ENCODE measurements at regions not wholly inside any gene's neighbourhood (a gene's known extent, or its start where the extent isn't known, plus 50 kb on each side); places are given as distances from the start of the nearest gene placed in this dataset.

DNA sequence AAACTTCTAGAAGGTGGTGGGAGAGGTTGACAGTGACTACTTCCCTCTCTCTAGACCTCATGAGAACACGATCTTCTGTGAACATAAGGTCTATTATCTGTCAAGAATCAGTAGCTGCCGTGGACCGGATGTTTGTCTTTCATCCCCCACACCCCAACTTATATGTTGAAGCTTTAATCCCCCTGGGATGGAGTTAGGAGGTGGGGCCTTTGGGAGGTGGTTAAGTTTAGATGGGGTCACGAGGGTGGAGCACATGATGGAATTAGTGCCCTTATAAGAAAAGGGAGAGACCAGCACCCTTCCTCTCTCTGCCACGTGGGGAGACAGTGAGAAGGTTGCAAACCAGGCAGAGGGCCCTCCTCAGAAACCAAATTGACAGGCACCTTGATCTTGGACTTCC is 409.1 kb downstream of the QKI start:
- CTCF ChIA-PET, result interaction anchor here (0.5 to 2.3 kb wide), 2 partner anchors 9 to 52 kb away, joined by 3 to 12 read pairs; no protein-coding TSS in a partner anchor
- H3K36me3 Mint-ChIP-seq (ENCODE audit: insufficient read depth, unreplicated experiment), result no peaks in the 10 kb centered on the region
- BruUV-seq (replicated peaks), result no TSS peak
- no peak for DNase-seq (ENCODE audit: unreplicated experiment)
- no peaks in the 10 kb centered on the region for H3K27me3 Mint-ChIP-seq (ENCODE audit: insufficient read depth, unreplicated experiment)
- no peaks in the 10 kb centered on the region for H3K9me3 Mint-ChIP-seq (ENCODE audit: unreplicated experiment)
- POLR2A ChIA-PET, result no interaction called here
- intact Hi-C loops (cut with micrococcal nuclease), result loop anchor here (10.0 kb wide), 1 partner anchor 239 kb away; no protein-coding TSS in a partner anchor
- TF ChIP-seq, protein P1, sequence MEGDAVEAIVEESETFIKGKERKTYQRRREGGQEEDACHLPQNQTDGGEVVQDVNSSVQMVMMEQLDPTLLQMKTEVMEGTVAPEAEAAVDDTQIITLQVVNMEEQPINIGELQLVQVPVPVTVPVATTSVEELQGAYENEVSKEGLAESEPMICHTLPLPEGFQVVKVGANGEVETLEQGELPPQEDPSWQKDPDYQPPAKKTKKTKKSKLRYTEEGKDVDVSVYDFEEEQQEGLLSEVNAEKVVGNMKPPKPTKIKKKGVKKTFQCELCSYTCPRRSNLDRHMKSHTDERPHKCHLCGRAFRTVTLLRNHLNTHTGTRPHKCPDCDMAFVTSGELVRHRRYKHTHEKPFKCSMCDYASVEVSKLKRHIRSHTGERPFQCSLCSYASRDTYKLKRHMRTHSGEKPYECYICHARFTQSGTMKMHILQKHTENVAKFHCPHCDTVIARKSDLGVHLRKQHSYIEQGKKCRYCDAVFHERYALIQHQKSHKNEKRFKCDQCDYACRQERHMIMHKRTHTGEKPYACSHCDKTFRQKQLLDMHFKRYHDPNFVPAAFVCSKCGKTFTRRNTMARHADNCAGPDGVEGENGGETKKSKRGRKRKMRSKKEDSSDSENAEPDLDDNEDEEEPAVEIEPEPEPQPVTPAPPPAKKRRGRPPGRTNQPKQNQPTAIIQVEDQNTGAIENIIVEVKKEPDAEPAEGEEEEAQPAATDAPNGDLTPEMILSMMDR (IDR thresholded peaks at IDR 0.05; ENCODE audit: unreplicated experiment), result no peak
- H3K4me1 Mint-ChIP-seq (ENCODE audit: insufficient read depth, unreplicated experiment), result peaks cover 17% of the 10 kb centered on the region
- no peak overlapping the region for H3K27ac Mint-ChIP-seq (ENCODE audit: low read depth, unreplicated experiment)
- no peak overlapping the region for H3K4me3 Mint-ChIP-seq (ENCODE audit: unreplicated experiment)

DNA sequence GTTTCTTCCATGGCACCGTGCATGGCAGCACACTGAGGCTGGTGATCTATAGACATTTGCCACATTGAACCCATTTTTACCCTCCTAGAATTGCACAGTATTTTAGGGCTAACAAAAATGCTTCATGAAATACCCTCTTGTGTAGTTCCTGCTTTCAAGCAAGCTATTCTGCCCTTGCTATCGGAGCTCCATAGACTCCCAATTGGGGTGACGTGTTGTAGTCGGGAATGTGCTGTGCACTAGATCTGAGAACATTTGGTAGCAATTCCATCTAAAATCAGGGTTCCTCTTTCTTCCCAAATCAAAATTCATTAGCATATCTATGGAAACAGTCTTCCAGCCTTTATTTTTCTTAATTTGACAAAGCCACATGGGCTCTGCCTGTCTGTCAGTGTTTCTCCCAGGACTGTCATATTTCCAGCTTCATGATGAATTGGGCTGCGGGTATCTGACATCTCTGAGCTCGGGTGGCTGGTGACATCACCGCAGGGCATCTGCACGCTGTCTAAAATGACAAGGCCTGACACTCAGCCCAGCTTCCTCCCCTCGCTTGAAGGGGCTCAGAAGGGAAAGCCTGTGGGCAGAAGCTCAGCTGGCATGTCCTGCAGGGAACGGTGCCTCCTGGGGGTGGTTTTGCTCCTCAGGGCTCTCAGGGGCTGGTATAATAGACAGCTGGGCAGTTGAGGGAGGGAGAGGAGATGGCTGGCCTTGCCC is 406.4 kb downstream of the QKI start:
- Mint-ChIP-seq H3K36me3 (ENCODE audit: insufficient read depth, unreplicated experiment) (no peaks in the 10 kb centered on the region), H3K9me3 (ENCODE audit: unreplicated experiment) (no peaks in the 10 kb centered on the region), H3K27me3 (ENCODE audit: insufficient read depth, unreplicated experiment) (no peaks in the 10 kb centered on the region), H3K4me1 (ENCODE audit: insufficient read depth, unreplicated experiment) (peaks cover 8% of the 10 kb centered on the region), H3K4me3 (ENCODE audit: unreplicated experiment) (no peak overlapping the region), H3K27ac (ENCODE audit: low read depth, unreplicated experiment) (no peak overlapping the region)
- ChIA-PET POLR2A (interaction anchor here (0.5 kb wide), 1 partner anchor 10 kb away, joined by 3 read pairs; no protein-coding TSS in a partner anchor), CTCF (interaction anchor here (0.6 kb wide), 1 partner anchor 133 kb away, joined by 3 read pairs; no protein-coding TSS in a partner anchor)
- no TSS peak for BruUV-seq (replicated peaks)
- no peak for DNase-seq (ENCODE audit: unreplicated experiment)
- TF ChIP-seq, protein P1 (IDR thresholded peaks at IDR 0.05; ENCODE audit: unreplicated experiment), result no peak
- intact Hi-C loops (cut with micrococcal nuclease), result loop anchor here (10.0 kb wide), 1 partner anchor 236 kb away; no protein-coding TSS in a partner anchor

DNA sequence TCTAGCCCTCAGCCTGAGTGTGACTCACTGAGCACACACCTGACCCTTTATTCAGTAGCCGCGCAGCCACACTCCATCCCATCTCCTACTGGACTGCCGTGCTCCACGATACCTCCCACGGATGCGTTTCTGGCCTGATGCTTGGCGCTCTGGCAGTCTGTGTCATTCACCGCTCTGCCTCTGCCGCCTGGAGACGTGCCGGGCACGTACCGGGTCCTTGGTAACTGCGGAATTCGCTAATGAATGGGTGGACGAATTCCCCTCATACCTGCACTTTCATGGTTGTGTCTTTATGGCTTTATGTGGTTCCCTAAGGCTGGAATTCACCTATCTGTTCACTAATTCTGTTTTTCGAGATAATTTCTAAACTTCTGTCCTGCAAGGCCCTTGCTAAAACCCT is 405.7 kb downstream of the QKI start:
- TF ChIP-seq, protein P1 (IDR thresholded peaks at IDR 0.05; ENCODE audit: unreplicated experiment), result no peak
- Mint-ChIP-seq H3K9me3 (ENCODE audit: unreplicated experiment) (no peaks in the 10 kb centered on the region), H3K27ac (ENCODE audit: low read depth, unreplicated experiment) (no peak overlapping the region), H3K27me3 (ENCODE audit: insufficient read depth, unreplicated experiment) (no peaks in the 10 kb centered on the region), H3K4me1 (ENCODE audit: insufficient read depth, unreplicated experiment) (peaks cover 4% of the 10 kb centered on the region), H3K36me3 (ENCODE audit: insufficient read depth, unreplicated experiment) (no peaks in the 10 kb centered on the region), H3K4me3 (ENCODE audit: unreplicated experiment) (no peak overlapping the region)
- BruUV-seq (replicated peaks), result no TSS peak
- no peak for DNase-seq (ENCODE audit: unreplicated experiment)
- POLR2A ChIA-PET, result interaction anchor here (0.7 kb wide), 1 partner anchor 1365 kb away, joined by 3 read pairs; no protein-coding TSS in a partner anchor
- intact Hi-C loops (cut with micrococcal nuclease), result loop anchor here (10.0 kb wide), 1 partner anchor 235 kb away; no protein-coding TSS in a partner anchor
- CTCF ChIA-PET, result no interaction called here

DNA sequence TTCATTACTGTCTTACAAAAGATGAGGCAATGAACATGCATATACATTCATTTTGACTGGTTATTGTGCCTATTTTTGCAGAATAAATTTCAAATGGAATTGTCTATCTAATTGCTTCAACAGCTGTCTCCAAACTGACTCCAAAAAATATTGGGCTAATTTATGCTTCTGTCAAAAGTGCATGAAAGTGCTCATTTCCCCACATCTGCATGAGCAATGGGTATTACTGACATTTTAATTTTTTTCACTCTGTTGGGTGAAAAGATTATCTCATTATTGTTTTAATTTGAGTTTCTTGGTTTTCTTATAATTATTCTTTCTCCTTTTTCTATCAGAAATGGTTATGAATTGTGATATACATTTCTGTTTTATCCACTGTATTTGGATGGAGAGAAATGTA is 404.2 kb downstream of the QKI start:
- peaks cover 15% of the 10 kb centered on the region for H3K4me1 Mint-ChIP-seq (ENCODE audit: insufficient read depth, unreplicated experiment)
- TF ChIP-seq, protein P1 (IDR thresholded peaks at IDR 0.05; ENCODE audit: unreplicated experiment), result no peak
- no peaks in the 10 kb centered on the region for H3K27me3 Mint-ChIP-seq (ENCODE audit: insufficient read depth, unreplicated experiment)
- POLR2A ChIA-PET, result interaction anchor here (0.6 kb wide), 1 partner anchor 44 kb away, joined by 4 read pairs; no protein-coding TSS in a partner anchor
- DNase-seq (ENCODE audit: unreplicated experiment), result no peak
- peaks cover 7% of the 10 kb centered on the region for H3K9me3 Mint-ChIP-seq (ENCODE audit: unreplicated experiment)
- CTCF ChIA-PET, result interaction anchor here (0.6 kb wide), 1 partner anchor 906 kb away, joined by 6 read pairs; no protein-coding TSS in a partner anchor
- intact Hi-C loops (cut with micrococcal nuclease), result no loop called here
- H3K36me3 Mint-ChIP-seq (ENCODE audit: insufficient read depth, unreplicated experiment), result no peaks in the 10 kb centered on the region
- no peak overlapping the region for H3K27ac Mint-ChIP-seq (ENCODE audit: low read depth, unreplicated experiment)
- H3K4me3 Mint-ChIP-seq (ENCODE audit: unreplicated experiment), result no peak overlapping the region
- BruUV-seq (replicated peaks), result no TSS peak
